AG04450 (cell line): ENCODE measurements at regions not wholly inside any gene's neighbourhood (a gene's known extent, or its start where the extent isn't known, plus 50 kb on each side); places are given as distances from the start of the nearest gene placed in this dataset. TPM values are rescaled to one million over a fixed set of nuclear protein-coding genes. Genes with fewer than 3 reads are reported as not detected.

Source experiments
- CTCF ChIA-PET: fragments of 300-600, 350-600 bp; formaldehyde crosslinking; extraction: SDS; loops from one replicate; lab custom pipeline; 2022; ENCODE audit warnings: antibody characterized with exemption, inconsistent platforms; lab: Charles Lee
- POLR2A ChIA-PET: fragments of 350-600 bp; formaldehyde crosslinking; extraction: SDS; loops from one replicate; lab custom pipeline; 2021; ENCODE audit warnings: antibody characterized with exemption, inconsistent platforms; lab: Yijun Ruan, JAX
- DNase-seq: peaks from one replicate; pipeline ENCODE4 v3.0.0-alpha.2; 2011; ENCODE audit warnings: low read depth, low spot score
- H3K27ac ChIP-seq: one replicate; pipeline ENCODE4 v1.5.1; 2012; ENCODE audit warnings: low read depth, low read length, control low read depth
- H3K27me3 ChIP-seq: one replicate; pipeline ENCODE4 v1.6.0; 2012; ENCODE audit warnings: low read length; ENCODE audit not compliant: control insufficient read depth, insufficient read depth
- H3K4me3 ChIP-seq: 2 replicates; pipeline ENCODE4 v1.5.1; 2011; ENCODE audit warnings: mild to moderate bottlenecking, low read depth, low read length, control low read depth
- H3K9me3 ChIP-seq: 2 replicates; pipeline ENCODE4 v1.5.1; 2012; ENCODE audit warnings: low read length; ENCODE audit not compliant: control insufficient read depth, insufficient read depth
- CTCF ChIP-seq: IDR thresholded peaks from 2 replicates; pipeline ENCODE4 v1.5.1; 2011; ENCODE audit warnings: low read depth, low read length, control low read depth, inconsistent platforms
- small RNA-seq: library from RNA; depleted of rRNA; stranded (forward); fragments of <200 nt; gene quantifications from one replicate; pipeline ENCODE3, GENCODE V24; 2012; ENCODE audit warnings: low read depth; ENCODE audit not compliant: insufficient read length

GRCh38 chr14:36394593-36394992 is 74.2 kb upstream of the MBIP start:
- CTCF ChIA-PET = no interaction called here
- Histone ChIP-seq H3K27me3 (no peaks in the 10 kb centered on the region), H3K9me3 (no peaks in the 10 kb centered on the region), H3K27ac (no peak overlapping the region), H3K4me3 (no peak overlapping the region)
- no peak for DNase-seq
- POLR2A ChIA-PET = no interaction called here
- no peak for TF ChIP-seq CTCF

GRCh38 chr14:36390718-36391117 is 70.3 kb upstream of the MBIP start:
- TF ChIP-seq CTCF = no peak
- Histone ChIP-seq H3K27me3 (no peaks in the 10 kb centered on the region), H3K4me3 (no peak overlapping the region), H3K9me3 (no peaks in the 10 kb centered on the region), H3K27ac (no peak overlapping the region)
- CTCF ChIA-PET = no interaction called here
- DNase-seq = no peak
- POLR2A ChIA-PET = interaction anchor here (0.7 kb wide), 1 partner anchor 70 kb away, joined by 3 read pairs; the partner anchor contains the start of gene MBIP

- H3K9me3 ChIP-seq = no peaks in the 10 kb centered on the region
- CTCF ChIA-PET = interaction anchor here (1.0 kb wide), 2 partner anchors 9 to 10 kb away, joined by 3 to 6 read pairs; no protein-coding TSS in a partner anchor
Observed at GRCh38 chr14:36383767-36384431, 63.5 kb upstream of the MBIP start.

GRCh38 chr14:36373982-36374673 is 53.7 kb upstream of the MBIP start:
- ChIA-PET POLR2A (no interaction called here), CTCF (interaction anchor here (0.5 to 5.5 kb wide), 41 partner anchors 9 to 876 kb away, joined by 3 to 93 read pairs (median 4); partner anchors contain the start of gene MBIP)
- Histone ChIP-seq H3K27me3 (no peaks in the 10 kb centered on the region), H3K4me3 (no peak overlapping the region), H3K27ac (no peak overlapping the region), H3K9me3 (no peaks in the 10 kb centered on the region)
- peak; percentile 91 for TF ChIP-seq CTCF
- peak; percentile 56 for DNase-seq

More at GRCh38 chr14:36383767-36384431, 63.5 kb upstream of the MBIP start:
- DNase-seq = no peak
- H3K27me3 ChIP-seq = no peaks in the 10 kb centered on the region
- no peak for TF ChIP-seq CTCF
- H3K4me3 ChIP-seq = no peak overlapping the region
- no peak overlapping the region for H3K27ac ChIP-seq
- POLR2A ChIA-PET = no interaction called here

Small RNAs in the stretch of these regions (small RNA-seq; reads per million reads assigned to genes)
- gene RNU7-93P = not detected
